GM23248 (cell line): ENCODE measurements at regions not wholly inside any gene's neighbourhood (a gene's known extent, or its start where the extent isn't known, plus 50 kb on each side); places are given as distances from the start of the nearest gene placed in this dataset.
"Not testable (repeated sequence)": the region's sequence is repeated elsewhere in the genome, so short reads cannot be mapped to it uniquely, and the experiment has no call there.

Source experiments
- DNase-seq: peaks from one replicate; pipeline ENCODE4 v3.0.0-alpha.2; 2015
- H2AFZ ChIP-seq: fragments of 200-600 bp; sonication (generic); 2 replicates; pipeline ENCODE4 v1.6.1; 2016; ENCODE audit warnings: antibody characterized with exemption
- H3F3A ChIP-seq: fragments of 200-600 bp; sonication (generic); 2 replicates; pipeline ENCODE4 v1.6.1; 2016; ENCODE audit warnings: mild to moderate bottlenecking, antibody characterized with exemption, mixed run types; ENCODE audit not compliant: insufficient read depth
- H3K27ac ChIP-seq: fragments of 200-600 bp; sonication (generic); 2 replicates; pipeline ENCODE4 v1.5.1; 2016; ENCODE audit warnings: mild to moderate bottlenecking
- H3K27me3 ChIP-seq: fragments of 200-600 bp; sonication (generic); replicated peaks from 2 replicates; pipeline ENCODE4 v1.6.1; 2016; ENCODE audit warnings: mild to moderate bottlenecking; ENCODE audit not compliant: insufficient read depth
- H3K36me3 ChIP-seq: fragments of 200-600 bp; sonication (generic); 2 replicates; pipeline ENCODE4 v1.6.1; 2016; ENCODE audit warnings: low read depth, mild to moderate bottlenecking
- H3K4me1 ChIP-seq: fragments of 200-600 bp; sonication (generic); 2 replicates; pipeline ENCODE4 v1.6.1; 2016; ENCODE audit warnings: mild to moderate bottlenecking; ENCODE audit not compliant: insufficient read depth
- H3K4me2 ChIP-seq: fragments of 200-600 bp; sonication (generic); one replicate; pipeline ENCODE4 v1.6.1; 2016; ENCODE audit warnings: mild to moderate bottlenecking; ENCODE audit not compliant: unreplicated experiment
- H3K4me3 ChIP-seq: fragments of 200-600 bp; sonication (generic); 2 replicates; pipeline ENCODE4 v1.5.1; 2016; ENCODE audit warnings: mild to moderate bottlenecking
- H3K79me2 ChIP-seq: fragments of 200-600 bp; sonication (generic); 2 replicates; pipeline ENCODE4 v1.6.1; 2016; ENCODE audit warnings: mild to moderate bottlenecking; ENCODE audit not compliant: insufficient read depth
- H3K9ac ChIP-seq: fragments of 200-600 bp; sonication (generic); 2 replicates; pipeline ENCODE4 v1.6.1; 2016; ENCODE audit warnings: mild to moderate bottlenecking
- H3K9me2 ChIP-seq: fragments of 200-600 bp; sonication (generic); 2 replicates; pipeline ENCODE4 v1.6.1; 2016; ENCODE audit warnings: mixed run types, mild to moderate bottlenecking, moderate library complexity; ENCODE audit not compliant: insufficient read depth
- H3K9me3 ChIP-seq: fragments of 200-600 bp; sonication (generic); one replicate; pipeline ENCODE4 v1.6.1; 2017; ENCODE audit warnings: low read depth
- H4K20me1 ChIP-seq: fragments of 200-600 bp; sonication (generic); 2 replicates; pipeline ENCODE4 v1.6.0; 2016; ENCODE audit not compliant: insufficient read depth
- EZH2 ChIP-seq: fragments of 200-600 bp; sonication (generic); IDR thresholded peaks from 2 replicates; pipeline ENCODE4 v1.6.1; 2018; ENCODE audit warnings: antibody characterized with exemption, mild to moderate bottlenecking; ENCODE audit not compliant: insufficient read depth, poor library complexity, severe bottlenecking
- EZH2phosphoT487 ChIP-seq: fragments of 200-600 bp; sonication (generic); IDR thresholded peaks from 2 replicates; pipeline ENCODE4 v1.6.1; 2018; ENCODE audit warnings: antibody characterized with exemption, moderate library complexity, mild to moderate bottlenecking, low read depth; ENCODE audit not compliant: insufficient read depth
- WGBS, 2 experiments: methylation state at CpG; one replicate each; pipeline ENCODE4 v1.1.6; 2015 to 2017; ENCODE audit warnings: low lambda C conversion rate in 2 of 2, low coverage in 1 of 2; ENCODE audit errors: missing lambda C conversion rate in 2 of 2; 5-methylcytosine and 5-hydroxymethylcytosine counted together
- in situ Hi-C: fragments of 300-500 bp; cut with MboI; formaldehyde crosslinking; loops from 2 replicates; pipeline ENCODE4 v1.15.0; 2020

DNA sequence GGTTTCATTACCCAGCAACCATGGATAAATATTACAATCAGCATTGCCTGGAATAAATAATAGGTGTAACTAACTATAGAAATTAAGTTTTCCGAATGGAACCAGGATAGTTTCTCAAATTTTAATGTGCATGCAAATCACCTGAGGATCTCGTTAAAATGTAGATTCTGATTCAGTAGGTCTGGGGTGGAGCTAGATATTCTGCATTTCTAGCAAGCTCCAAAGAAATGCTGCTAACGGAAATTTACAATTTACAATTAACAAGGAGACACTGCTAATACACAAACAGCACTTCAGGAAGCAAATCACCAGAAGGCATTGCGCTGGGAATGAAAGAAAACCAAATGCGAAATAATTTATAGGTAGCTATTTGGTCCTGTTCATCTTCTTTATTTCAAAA, 597.5 kb upstream of the KLF12 start:
- Histone ChIP-seq H3K79me2 (no peaks in the 10 kb centered on the region), H2AFZ (no peak overlapping the region), H4K20me1 (no peaks in the 10 kb centered on the region), H3K36me3 (no peaks in the 10 kb centered on the region), H3K4me2 (no peak overlapping the region), H3K4me1 (no peaks in the 10 kb centered on the region), H3K4me3 (no peak overlapping the region), H3K9me2 (no peaks in the 10 kb centered on the region), H3K27ac (no peak overlapping the region), H3K9ac (no peak overlapping the region), H3K9me3 (no peaks in the 10 kb centered on the region), H3K27me3 (no peaks in the 10 kb centered on the region), H3F3A (no peaks in the 10 kb centered on the region)
- no peak for DNase-seq
- TF ChIP-seq EZH2, result no peak
- no peak for TF ChIP-seq EZH2phosphoT487
- WGBS, 2 experiments, result 70 to 75% methylated on average over 5 of the region's 5 CpGs
- in situ Hi-C loops, result no loop called here

DNA sequence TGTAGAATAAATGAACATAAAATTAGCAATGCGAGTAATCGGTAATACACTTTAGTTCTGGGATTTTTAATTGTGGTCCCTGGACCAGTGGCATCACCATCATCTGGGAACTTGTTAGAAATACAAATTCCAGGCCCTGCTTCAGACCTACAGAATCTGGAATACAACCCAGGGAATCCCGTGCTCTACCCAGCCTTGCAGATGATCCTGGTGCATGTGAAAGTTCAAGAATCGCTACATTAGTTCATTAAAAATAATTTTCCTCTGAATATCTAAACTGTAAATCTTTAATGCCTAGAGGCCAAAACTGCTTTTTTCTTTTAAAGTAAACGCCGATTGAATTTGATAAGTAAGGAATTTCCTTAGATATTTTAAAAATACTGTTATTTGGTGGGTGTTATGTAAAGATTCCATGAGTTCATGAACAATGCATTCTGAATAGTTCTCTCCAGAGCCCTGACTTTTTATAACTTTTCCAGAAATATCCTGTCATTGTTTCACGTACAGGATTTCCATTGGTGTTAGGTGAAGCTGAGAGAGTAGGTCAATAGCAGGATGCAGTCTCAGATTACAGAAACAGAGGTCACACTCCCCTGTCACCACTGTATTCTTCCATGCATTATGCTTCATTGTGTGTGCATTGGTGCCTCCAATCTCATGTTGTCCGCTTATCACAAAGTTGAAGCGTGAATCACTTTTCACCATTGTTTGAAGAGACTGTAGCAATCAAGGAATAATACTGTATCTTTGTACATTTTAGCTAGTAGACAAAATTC, 596.5 kb upstream of the KLF12 start:
- no peak for DNase-seq
- H2AFZ ChIP-seq, result no peak overlapping the region
- no peaks in the 10 kb centered on the region for H3F3A ChIP-seq
- no peaks in the 10 kb centered on the region for H3K27me3 ChIP-seq
- no peaks in the 10 kb centered on the region for H4K20me1 ChIP-seq
- no peaks in the 10 kb centered on the region for H3K9me2 ChIP-seq
- no peaks in the 10 kb centered on the region for H3K4me1 ChIP-seq
- H3K27ac ChIP-seq, result no peak overlapping the region
- H3K9ac ChIP-seq, result no peak overlapping the region
- H3K9me3 ChIP-seq, result no peaks in the 10 kb centered on the region
- in situ Hi-C loops, result no loop called here
- 84 to 85% methylated on average over 9 of the region's 9 CpGs for WGBS, 2 experiments
- H3K4me2 ChIP-seq, result no peak overlapping the region
- H3K36me3 ChIP-seq, result no peaks in the 10 kb centered on the region
- no peak for TF ChIP-seq EZH2phosphoT487
- no peak for TF ChIP-seq EZH2
- no peak overlapping the region for H3K4me3 ChIP-seq
- no peaks in the 10 kb centered on the region for H3K79me2 ChIP-seq

DNA sequence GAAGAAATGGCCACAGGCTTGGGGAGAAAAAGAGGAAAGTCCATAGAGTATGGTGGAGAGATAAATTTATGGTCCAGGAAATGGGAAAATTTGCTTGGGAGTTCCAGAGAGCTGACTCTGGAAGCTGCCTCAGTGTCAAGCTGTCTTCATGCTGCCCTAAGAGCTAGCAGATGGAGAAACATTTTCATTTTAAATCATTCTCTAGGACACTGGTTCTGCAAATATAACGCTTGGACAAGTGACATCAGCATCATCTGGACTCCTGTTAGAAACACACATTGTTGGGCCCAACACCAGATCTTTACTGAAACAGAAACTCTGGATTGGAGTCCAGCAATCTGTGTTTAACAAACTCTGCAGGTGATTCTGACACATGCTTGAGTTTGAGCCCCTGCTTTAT, 592.0 kb upstream of the KLF12 start:
- Histone ChIP-seq H3K4me3 (no peak overlapping the region), H3K4me2 (no peak overlapping the region), H3K9me3 (no peaks in the 10 kb centered on the region), H4K20me1 (no peaks in the 10 kb centered on the region), H3K9ac (no peak overlapping the region), H3K4me1 (no peaks in the 10 kb centered on the region), H2AFZ (no peak overlapping the region), H3K79me2 (no peaks in the 10 kb centered on the region), H3K36me3 (no peaks in the 10 kb centered on the region), H3K27me3 (no peaks in the 10 kb centered on the region), H3F3A (no peaks in the 10 kb centered on the region), H3K9me2 (no peaks in the 10 kb centered on the region), H3K27ac (no peak overlapping the region)
- in situ Hi-C loops, result no loop called here
- TF ChIP-seq EZH2phosphoT487, result no peak
- no peak for TF ChIP-seq EZH2
- 32 to 33% methylated on average over 1 of the region's 1 CpG for WGBS, 2 experiments
- DNase-seq, result no peak

DNA sequence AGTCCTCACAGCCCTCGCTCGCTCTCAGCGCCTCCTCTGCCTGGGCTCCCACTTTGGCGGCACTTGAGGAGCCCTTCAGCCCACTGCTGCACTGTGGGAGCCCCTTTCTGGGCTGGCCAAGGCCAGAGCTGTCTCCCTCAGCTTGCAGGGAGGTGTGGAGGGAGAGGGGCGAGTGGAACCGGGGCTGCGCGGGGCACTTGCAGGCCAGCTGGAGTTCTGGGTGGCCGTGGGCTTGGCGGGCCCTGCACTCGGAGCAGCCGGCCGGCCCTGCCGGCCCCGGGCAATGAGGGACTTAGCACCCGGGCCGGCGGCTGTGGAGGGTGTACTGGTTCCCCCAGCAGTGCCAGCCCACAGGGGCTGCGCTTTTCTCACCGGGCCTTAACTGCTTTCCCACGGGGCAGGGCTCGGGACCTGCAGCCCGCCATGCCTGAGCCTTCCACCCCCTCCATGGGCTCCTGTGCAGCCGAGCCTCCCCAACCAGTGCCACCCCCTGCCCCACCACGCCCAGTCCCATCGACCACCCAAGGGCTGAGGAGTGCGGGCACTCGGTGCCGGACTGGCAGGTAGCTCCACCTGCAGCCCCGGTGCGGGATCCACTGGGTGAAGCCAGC, 584.1 kb upstream of the KLF12 start:
- in situ Hi-C loops, H3K27ac ChIP-seq, H3K9me2 ChIP-seq, H3K4me1 ChIP-seq, H3K9ac ChIP-seq, H3F3A ChIP-seq, H3K4me3 ChIP-seq, H2AFZ ChIP-seq, H3K36me3 ChIP-seq, DNase-seq, H3K9me3 ChIP-seq, H3K27me3 ChIP-seq, H3K79me2 ChIP-seq, H4K20me1 ChIP-seq, H3K4me2 ChIP-seq: not testable (repeated sequence)
- 75 to 85% methylated on average over 10 to 31 of the region's 31 CpGs for WGBS, 2 experiments
